ENCODE measurements at regions not wholly inside any gene's neighbourhood (a gene's known extent, or its start where the extent isn't known, plus 50 kb on each side); places are given as distances from the start of the nearest gene placed in this dataset.

GRCh38 chr14:85409481-85410210 is 120.3 kb upstream of the FLRT2 start:
- Histone ChIP-seq H3K27me3 (no peaks in the 10 kb centered on the region), H3K27ac (no peak overlapping the region), H3K4me1 (replicated peaks in 1 of 2) (no peaks in the 10 kb centered on the region), H3K36me3 (replicated peaks in 1 of 2) (no peaks in the 10 kb centered on the region), H3K4me3 (no peak overlapping the region), H3K9me3 (replicated peaks in 1 of 3) (no peaks in the 10 kb centered on the region)
- intact Hi-C loops (cut with DNase I): loop anchor here in 1 of 2 donors (10.0 kb wide), 1 partner anchor 1405 kb away; no protein-coding TSS in a partner anchor
- no peak for DNase-seq
- TF ChIP-seq POLR2A (IDR thresholded peaks at IDR 0.05) (no peak), CTCF (IDR thresholded peaks at IDR 0.05) (no peak)
- WGBS, 4 donors: 47 to 68% (median 60%) methylated on average over 3 of the region's 3 CpGs

DNA sequence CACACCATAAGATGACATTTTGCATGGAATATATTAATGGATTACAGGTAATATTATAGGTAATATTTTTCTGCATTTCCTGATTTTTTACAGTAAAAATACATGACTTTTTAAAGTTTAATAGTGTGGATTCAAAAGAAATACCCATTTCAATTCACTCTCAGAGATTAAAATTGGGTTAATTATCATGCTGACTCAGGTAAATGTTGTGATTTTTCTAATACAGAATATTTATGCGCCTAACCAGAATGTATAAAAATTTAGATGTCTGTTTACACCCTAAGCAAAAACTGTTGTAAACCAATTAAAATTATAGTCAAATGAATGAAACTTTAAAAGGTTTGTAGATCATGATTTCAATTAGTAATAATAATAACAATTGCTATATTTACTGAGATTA is 117.2 kb upstream of the FLRT2 start:
- whole genome bisulfite sequencing, 4 donors: 96 to 100% (median 98%) methylated on average over 1 of the region's 1 CpG
- TF ChIP-seq CTCF (IDR thresholded peaks at IDR 0.05) (no peak), POLR2A (IDR thresholded peaks at IDR 0.05) (no peak)

GRCh38 chr14:85413836-85414526 is 116.0 kb upstream of the FLRT2 start:
- H3K27ac ChIP-seq: no peak overlapping the region
- H3K27me3 ChIP-seq: no peaks in the 10 kb centered on the region
- intact Hi-C loops (cut with DNase I): no loop called here
- no peaks in the 10 kb centered on the region for H3K4me1 ChIP-seq (replicated peaks in 1 of 2)
- no peaks in the 10 kb centered on the region for H3K9me3 ChIP-seq (replicated peaks in 1 of 3)
- 77 to 82% (median 78%) methylated on average over 5 of the region's 5 CpGs for WGBS, 4 donors
- TF ChIP-seq POLR2A (IDR thresholded peaks at IDR 0.05) (no peak), CTCF (IDR thresholded peaks at IDR 0.05) (no peak)
- no peak for DNase-seq
- no peak overlapping the region for H3K4me3 ChIP-seq
- H3K36me3 ChIP-seq (replicated peaks in 1 of 2): no peaks in the 10 kb centered on the region

More for the DNA sequence above, 117.2 kb upstream of the FLRT2 start:
- Histone ChIP-seq H3K4me3 (no peak overlapping the region), H3K27me3 (no peaks in the 10 kb centered on the region), H3K4me1 (replicated peaks in 1 of 2) (no peaks in the 10 kb centered on the region), H3K36me3 (replicated peaks in 1 of 2) (no peaks in the 10 kb centered on the region), H3K9me3 (replicated peaks in 1 of 3) (no peaks in the 10 kb centered on the region), H3K27ac (no peak overlapping the region)
- intact Hi-C loops (cut with DNase I): no loop called here
- DNase-seq: no peak

DNA sequence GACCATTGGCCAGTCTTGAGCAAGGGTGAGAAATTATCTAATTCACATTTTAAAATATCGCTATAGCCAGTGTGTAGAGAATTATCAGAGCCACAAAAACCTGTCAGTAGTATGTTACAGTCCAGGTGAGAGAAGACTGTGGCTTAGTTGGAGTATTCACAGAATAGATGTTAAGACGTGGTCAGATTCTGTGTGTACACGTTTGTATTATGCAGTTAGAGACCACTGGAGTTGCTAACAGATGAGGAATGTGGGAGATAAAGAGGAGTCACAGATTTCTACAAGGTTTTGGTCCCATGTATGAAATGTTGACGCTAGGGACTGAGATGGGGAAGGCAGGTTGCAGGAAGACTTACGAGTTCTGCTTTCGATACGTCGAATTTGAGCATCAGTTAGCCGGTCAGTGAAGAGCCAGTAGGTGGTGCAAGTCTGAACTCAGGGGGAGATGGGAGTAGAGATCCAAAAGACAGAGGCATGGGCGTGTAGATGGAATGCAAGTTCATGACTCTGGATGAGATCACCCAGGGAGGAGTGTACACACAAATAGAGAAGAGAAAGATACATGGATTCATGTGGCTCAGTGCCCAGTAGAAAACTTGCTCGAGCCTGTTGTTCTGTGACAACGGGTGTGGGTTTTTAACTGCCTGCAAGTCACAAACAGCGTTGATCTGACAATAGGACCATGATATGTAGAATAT is 114.8 kb upstream of the FLRT2 start:
- intact Hi-C loops (cut with DNase I): no loop called here
- Histone ChIP-seq H3K27ac (peak overlapping the region in 1 of 5 donors; percentile 10), H3K9me3 (replicated peaks in 1 of 3) (no peaks in the 10 kb centered on the region), H3K27me3 (no peaks in the 10 kb centered on the region), H3K36me3 (replicated peaks in 1 of 2) (no peaks in the 10 kb centered on the region), H3K4me1 (replicated peaks in 1 of 2) (no peaks in the 10 kb centered on the region), H3K4me3 (no peak overlapping the region)
- peak; percentile 13 to 53 (median 30) for DNase-seq
- 67 to 74% (median 68%) methylated on average over 13 of the region's 13 CpGs for WGBS, 4 donors
- peak in 2 of 6 experiments; percentile 15 to 30 for TF ChIP-seq CTCF (IDR thresholded peaks at IDR 0.05)
- no peak for TF ChIP-seq POLR2A (IDR thresholded peaks at IDR 0.05)
